ENCODE measurements at regions not wholly inside any gene's neighbourhood (a gene's known extent, or its start where the extent isn't known, plus 50 kb on each side); places are given as distances from the start of the nearest gene placed in this dataset.

- no peak for TF ChIP-seq GABPA (IDR thresholded peaks at IDR 0.05; ENCODE audit: low read depth)
- TF ChIP-seq RFX5 (IDR thresholded peaks at IDR 0.05; ENCODE audit: low read length), result no peak
- no peak for TF ChIP-seq MAX (IDR thresholded peaks at IDR 0.05; ENCODE audit: low read depth)
- no peak for TF ChIP-seq EZH2phosphoT487 (IDR thresholded peaks at IDR 0.05; ENCODE audit: borderline replicate concordance, low read depth)
- TF ChIP-seq RXRA (IDR thresholded peaks at IDR 0.05; ENCODE audit: borderline replicate concordance, low read depth), result no peak
- no peak for TF ChIP-seq RAD21 (IDR thresholded peaks at IDR 0.05; ENCODE audit: low read length)
- TF ChIP-seq REST (IDR thresholded peaks at IDR 0.05; ENCODE audit: low read depth, low read length), result no peak
- no peak for TF ChIP-seq CTCF (IDR thresholded peaks at IDR 0.05)
- no peak for TF ChIP-seq POLR2AphosphoS5 (IDR thresholded peaks at IDR 0.05; ENCODE audit: low read depth, low read length)
- TF ChIP-seq TAF1 (IDR thresholded peaks at IDR 0.05; ENCODE audit: borderline replicate concordance, low read depth, low read length), result no peak
- no peak for TF ChIP-seq ELF1 (IDR thresholded peaks at IDR 0.05)
- no peak for TF ChIP-seq SIN3A (IDR thresholded peaks at IDR 0.05; ENCODE audit: borderline replicate concordance, low read depth, low read length)
- TF ChIP-seq USF1 (IDR thresholded peaks at IDR 0.05; ENCODE audit: borderline replicate concordance, low read depth), result no peak
Observed at GRCh38 chr3:182392182-182392937, 400.9 kb upstream of the ATP11B start.

Data from SK-N-SH (cell line).